HUDEP-2 (cell line): ENCODE measurements at regions not wholly inside any gene's neighbourhood (a gene's known extent, or its start where the extent isn't known, plus 50 kb on each side); places are given as distances from the start of the nearest gene placed in this dataset.
"Not testable (repeated sequence)": the region's sequence is repeated elsewhere in the genome, so short reads cannot be mapped to it uniquely, and the experiment has no call there.

ENCODE experiments used
- DNase-seq, 76 experiments: peaks; one replicate each; lab custom pipeline; 2025; ENCODE audit not compliant: unreplicated experiment in 76 of 76; lab: John Stamatoyannopoulos, UW

GRCh38 chr4:160549951-160550519 is 1447.2 kb downstream of the RAPGEF2 start:
- DNase-seq, result not testable (repeated sequence)

- DNase-seq, result no peak
Measured at GRCh38 chr4:160562661-160563060, 1459.8 kb downstream of the RAPGEF2 start.

GRCh38 chr4:160563552-160564282 is 1460.8 kb downstream of the RAPGEF2 start:
- DNase-seq, result no peak

- no peak for DNase-seq
Measured at GRCh38 chr4:160567634-160568033, 1464.8 kb downstream of the RAPGEF2 start.

GRCh38 chr4:160570271-160570670 is 1467.4 kb downstream of the RAPGEF2 start:
- DNase-seq, result no peak

- not testable (repeated sequence) for DNase-seq
Measured at GRCh38 chr4:160574272-160574671, 1471.4 kb downstream of the RAPGEF2 start.

- DNase-seq, result no peak
Measured at GRCh38 chr4:160580581-160580980, 1477.7 kb downstream of the RAPGEF2 start.

GRCh38 chr4:160592258-160592657 is 1489.4 kb downstream of the RAPGEF2 start:
- no peak for DNase-seq

- no peak for DNase-seq
Measured at GRCh38 chr4:160595646-160596045, 1492.8 kb downstream of the RAPGEF2 start.

- DNase-seq, result no peak
Measured at GRCh38 chr4:160604541-160604940, 1501.7 kb downstream of the RAPGEF2 start.

- no peak for DNase-seq
Measured at GRCh38 chr4:160611181-160611580, 1508.3 kb downstream of the RAPGEF2 start.

- no peak for DNase-seq
Measured at GRCh38 chr4:160631044-160631443, 1528.2 kb downstream of the RAPGEF2 start.

GRCh38 chr4:160652790-160653189 is 1511.0 kb downstream of the FSTL5 start:
- DNase-seq, result no peak

- DNase-seq, result no peak
Measured at GRCh38 chr4:160675550-160675949, 1488.2 kb downstream of the FSTL5 start.

- no peak for DNase-seq
Measured at GRCh38 chr4:160685729-160686128, 1478.1 kb downstream of the FSTL5 start.

- no peak for DNase-seq
Measured at GRCh38 chr4:160701671-160702070, 1462.1 kb downstream of the FSTL5 start.

- no peak for DNase-seq
Measured at GRCh38 chr4:160709026-160709425, 1454.8 kb downstream of the FSTL5 start.

GRCh38 chr4:160709546-160709945 is 1454.3 kb downstream of the FSTL5 start:
- DNase-seq, result no peak

GRCh38 chr4:160716551-160716950 is 1447.2 kb downstream of the FSTL5 start:
- no peak for DNase-seq

- no peak for DNase-seq
Measured at GRCh38 chr4:160717848-160718247, 1446.0 kb downstream of the FSTL5 start.

- DNase-seq, result no peak
Measured at GRCh38 chr4:160724063-160724462, 1439.7 kb downstream of the FSTL5 start.

- no peak for DNase-seq
Measured at GRCh38 chr4:160745126-160745525, 1418.7 kb downstream of the FSTL5 start.
